Stomach (tissue), 4 donors: ENCODE measurements at regions not wholly inside any gene's neighbourhood (a gene's known extent, or its start where the extent isn't known, plus 50 kb on each side); places are given as distances from the start of the nearest gene placed in this dataset.

ENCODE experiments used
- CTCF ChIP-seq, 7 experiments: fragments of 450-650 bp in 4 of 7; fragments of 200-600 bp in 3 of 7; sonication (generic) in 3 of 7; IDR thresholded peaks; one replicate each; pipeline ENCODE4 v1.5.1; 2016 to 2019; ENCODE audit warnings: antibody characterized with exemption in 7 of 7, control low read depth in 2 of 7, mild to moderate bottlenecking in 1 of 7
- POLR2A ChIP-seq, 4 donors: fragments of 450-650 bp; IDR thresholded peaks; one replicate each; pipeline ENCODE4 v1.6.1; 2016; ENCODE audit warnings: antibody characterized with exemption in 4 of 4, control low read depth in 2 of 4, mild to moderate bottlenecking in 1 of 4, moderate library complexity in 1 of 4
- POLR2AphosphoS5 ChIP-seq, 3 donors: sonication (generic); formaldehyde crosslinking; IDR thresholded peaks; one replicate each; pipeline ENCODE4 v1.6.1; 2016; ENCODE audit warnings: antibody characterized with exemption in 3 of 3

- TF ChIP-seq CTCF (IDR thresholded peaks at IDR 0.05), result no peak
- no peak for TF ChIP-seq POLR2AphosphoS5 (IDR thresholded peaks at IDR 0.05)
- TF ChIP-seq POLR2A (IDR thresholded peaks at IDR 0.05), result no peak
These were observed 111.6 kb upstream of the PTPN13 start for GRCh38 chr4:86482306-86483172.
